Left lung (tissue), 4 donors: ENCODE measurements at regions not wholly inside any gene's neighbourhood (a gene's known extent, or its start where the extent isn't known, plus 50 kb on each side); places are given as distances from the start of the nearest gene placed in this dataset.

Source experiments
- ATAC-seq: fragments of 200-7000 bp; cut with Tn5 transposase; one replicate; pipeline ENCODE4 v1.9.1; 2020; ENCODE audit warnings: moderate library complexity
- DNase-seq, 4 donors: peaks; one replicate each; pipeline ENCODE4 v3.0.0-alpha.2; 2013 to 2020
- H3K27ac ChIP-seq, 2 donors: fragments of 200-600 bp; sonication (generic) in 1 of 2; one replicate each; pipeline versions ENCODE4 v1.5.0 to v1.8.0; 2020 to 2021
- H3K27me3 ChIP-seq, 2 donors: fragments of 200-600 bp; sonication (generic) in 1 of 2; one replicate each; pipeline versions ENCODE4 v1.5.0 to v1.8.0; 2020 to 2021
- H3K36me3 ChIP-seq, 2 donors: fragments of 200-600 bp; sonication (generic) in 1 of 2; one replicate each; pipeline versions ENCODE4 v1.5.0 to v1.8.0; 2020 to 2021
- H3K4me1 ChIP-seq, 2 donors: fragments of 200-600 bp; one replicate each; pipeline ENCODE4 v1.8.0; 2021
- H3K4me3 ChIP-seq, 2 donors: fragments of 200-600 bp; sonication (generic) in 1 of 2; one replicate each; pipeline versions ENCODE4 v1.5.0 to v1.8.0; 2020 to 2021; ENCODE audit warnings: mild to moderate bottlenecking in 1 of 2
- H3K9me3 ChIP-seq, 2 donors: fragments of 200-600 bp; sonication (generic) in 1 of 2; one replicate each; pipeline versions ENCODE4 v1.5.0 to v1.8.0; 2020 to 2021
- CTCF ChIP-seq, 2 donors: fragments of 200-600 bp; sonication (generic) in 1 of 2; IDR thresholded peaks; one replicate each; pipeline versions ENCODE4 v1.5.0 to v1.8.0; 2021; ENCODE audit warnings: antibody characterized with exemption in 2 of 2
- intact Hi-C, 2 donors: fragments of 100-400 bp; cut with DNase I; formaldehyde crosslinking; loops; one replicate each; pipeline versions ENCODE4 v1.11.2 to v1.14.2; 2022
- donor health status: DM: no; HTN: yes; CAD: no.
- donor health status: DM: no; HTN: no; CAD: no.

GRCh38 chr13:76829572-76830327 lies 56.5 kb downstream of the KCTD12 start:
- Histone ChIP-seq H3K4me1 (no peaks in the 10 kb centered on the region), H3K4me3 (no peak overlapping the region), H3K36me3 (no peaks in the 10 kb centered on the region), H3K9me3 (no peaks in the 10 kb centered on the region), H3K27me3 (no peaks in the 10 kb centered on the region), H3K27ac (no peak overlapping the region)
- TF ChIP-seq CTCF (IDR thresholded peaks at IDR 0.05) = no peak
- intact Hi-C loops = no loop called here
- DNase-seq (no peak), ATAC-seq (peak; percentile 16)

- H3K4me3 ChIP-seq = no peak overlapping the region
- H3K27ac ChIP-seq = no peak overlapping the region
- DNase-seq = no peak
- H3K9me3 ChIP-seq = no peaks in the 10 kb centered on the region
- intact Hi-C loops = no loop called here
- no peaks in the 10 kb centered on the region for H3K36me3 ChIP-seq
- no peaks in the 10 kb centered on the region for H3K27me3 ChIP-seq
- H3K4me1 ChIP-seq = no peaks in the 10 kb centered on the region
- no peak for ATAC-seq
- no peak for TF ChIP-seq CTCF (IDR thresholded peaks at IDR 0.05)
These were observed 57.9 kb downstream of the KCTD12 start for GRCh38 chr13:76828316-76828741.

GRCh38 chr13:76826527-76826926 lies 59.7 kb downstream of the KCTD12 start:
- TF ChIP-seq CTCF (IDR thresholded peaks at IDR 0.05) = no peak
- no peak overlapping the region for H3K4me3 ChIP-seq
- ATAC-seq = no peak
- no peaks in the 10 kb centered on the region for H3K36me3 ChIP-seq
- H3K9me3 ChIP-seq = no peaks in the 10 kb centered on the region
- H3K27ac ChIP-seq = no peak overlapping the region
- H3K27me3 ChIP-seq = no peaks in the 10 kb centered on the region
- no peaks in the 10 kb centered on the region for H3K4me1 ChIP-seq
- DNase-seq = no peak
- intact Hi-C loops = no loop called here

GRCh38 chr13:76825430-76825829 lies 60.8 kb downstream of the KCTD12 start:
- Histone ChIP-seq H3K9me3 (no peaks in the 10 kb centered on the region), H3K4me3 (no peak overlapping the region), H3K4me1 (no peaks in the 10 kb centered on the region), H3K36me3 (no peaks in the 10 kb centered on the region), H3K27ac (no peak overlapping the region), H3K27me3 (no peaks in the 10 kb centered on the region)
- TF ChIP-seq CTCF (IDR thresholded peaks at IDR 0.05) = no peak
- no peak for DNase-seq
- no peak for ATAC-seq
- intact Hi-C loops = no loop called here

- Histone ChIP-seq H3K36me3 (no peaks in the 10 kb centered on the region), H3K9me3 (no peaks in the 10 kb centered on the region), H3K27me3 (no peaks in the 10 kb centered on the region), H3K4me1 (no peaks in the 10 kb centered on the region), H3K27ac (no peak overlapping the region), H3K4me3 (no peak overlapping the region)
- DNase-seq (no peak), ATAC-seq (no peak)
- intact Hi-C loops = no loop called here
- no peak for TF ChIP-seq CTCF (IDR thresholded peaks at IDR 0.05)
These were observed 62.2 kb downstream of the KCTD12 start for GRCh38 chr13:76823969-76824368.
